Natural killer cell (primary cell): ENCODE measurements at regions not wholly inside any gene's neighbourhood (a gene's known extent, or its start where the extent isn't known, plus 50 kb on each side); places are given as distances from the start of the nearest gene placed in this dataset.
"Not testable (repeated sequence)": the region's sequence is repeated elsewhere in the genome, so short reads cannot be mapped to it uniquely, and the experiment has no call there.

ENCODE experiments used
- ATAC-seq, 3 donors: fragments of 150-1000 bp in 2 of 3; fragments of 200-7000 bp in 1 of 3; cut with Tn5 transposase; 1 replicate in 1 of 3; 2 replicates in 2 of 3; pipeline ENCODE4 v1.10.0; 2021; ENCODE audit warnings: mild to moderate bottlenecking in 2 of 3, moderate library complexity in 2 of 3
- DNase-seq, 2 donors: peaks; one replicate each; pipeline versions ENCODE4 v3.0.0 to v3.0.0-alpha.2; 2013 to 2021; ENCODE audit warnings: mixed read lengths in 1 of 2
- H3K27ac ChIP-seq: one replicate; pipeline ENCODE4 v1.5.1; 2013; ENCODE audit warnings: mild to moderate bottlenecking, low read length
- H3K27me3 ChIP-seq: one replicate; pipeline ENCODE4 v1.6.1; 2013; ENCODE audit warnings: low read length; ENCODE audit not compliant: control insufficient read depth, insufficient read depth
- H3K36me3 ChIP-seq: one replicate; pipeline ENCODE4 v1.6.1; 2013; ENCODE audit warnings: low read length; ENCODE audit not compliant: control insufficient read depth, insufficient read depth
- H3K4me1 ChIP-seq: one replicate; pipeline ENCODE4 v1.6.1; 2013; ENCODE audit warnings: low read length; ENCODE audit not compliant: control insufficient read depth, insufficient read depth
- H3K4me3 ChIP-seq: one replicate; pipeline ENCODE4 v1.5.1; 2013; ENCODE audit warnings: low read length
- H3K9me3 ChIP-seq: one replicate; pipeline ENCODE4 v1.6.1; 2013; ENCODE audit warnings: low read length; ENCODE audit not compliant: control insufficient read depth, insufficient read depth
- H3K27ac Mint-ChIP-seq, 2 donors: one replicate each; pipeline ENCODE4 v1.8.0; 2022; ENCODE audit warnings: mild to moderate bottlenecking in 2 of 2, mixed read lengths in 2 of 2, moderate library complexity in 1 of 2
- H3K27me3 Mint-ChIP-seq, 2 donors: one replicate each; pipeline ENCODE4 v1.8.0; 2022; ENCODE audit warnings: low read depth in 2 of 2, mixed read lengths in 2 of 2
- H3K36me3 Mint-ChIP-seq: one replicate; pipeline ENCODE4 v1.8.0; 2022; ENCODE audit warnings: mixed read lengths
- H3K4me1 Mint-ChIP-seq, 2 donors: one replicate each; pipeline ENCODE4 v1.8.0; 2022; ENCODE audit warnings: mixed read lengths in 2 of 2
- H3K4me3 Mint-ChIP-seq: one replicate; pipeline ENCODE4 v1.8.0; 2022; ENCODE audit warnings: mild to moderate bottlenecking, moderate library complexity, mixed read lengths
- H3K9me3 Mint-ChIP-seq, 2 donors: one replicate each; pipeline ENCODE4 v1.8.0; 2022; ENCODE audit warnings: mixed read lengths in 2 of 2
- WGBS: methylation state at CpG from one replicate; pipeline ENCODE4 v1.1.7; 2013; ENCODE audit warnings: missing lambda C conversion rate; ENCODE audit not compliant: insufficient coverage; 5-methylcytosine and 5-hydroxymethylcytosine counted together
- intact Hi-C: fragments of 100-400 bp; cut with micrococcal nuclease; formaldehyde crosslinking; loops from one replicate; pipeline ENCODE4 v1.14.2; 2022
- TF ChIP-seq, protein P1 (sequence below): fragments of 200-600 bp; IDR thresholded peaks from one replicate; pipeline ENCODE4 v1.8.0; 2022; ENCODE audit warnings: antibody characterized with exemption

DNA sequence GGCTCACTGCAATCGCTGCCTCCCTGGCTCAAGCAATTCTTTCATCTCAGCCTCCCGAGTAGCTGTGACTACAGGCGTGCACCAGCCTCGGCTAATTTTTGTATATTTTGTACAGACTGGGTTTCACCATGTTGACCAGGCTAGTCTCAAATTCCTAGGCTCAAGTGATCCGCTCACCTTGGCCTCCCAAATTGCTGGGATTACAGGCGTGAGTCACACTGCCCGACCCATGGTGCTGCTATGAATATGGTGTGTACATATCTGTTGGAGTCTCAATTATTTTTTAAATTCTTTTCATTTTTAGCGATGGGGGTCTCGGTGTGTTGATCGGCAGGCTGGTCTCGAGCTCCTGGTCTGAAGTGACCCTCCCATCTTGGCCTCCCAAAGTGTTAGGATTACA lies 78.0 kb upstream of the PRKX start:
- no peak for DNase-seq
- Histone ChIP-seq H3K4me3 (no peak overlapping the region), H3K27me3 (no peaks in the 10 kb centered on the region), H3K27ac (no peak overlapping the region), H3K9me3 (no peaks in the 10 kb centered on the region), H3K4me1 (peaks cover 4% of the 10 kb centered on the region), H3K36me3 (no peaks in the 10 kb centered on the region)
- TF ChIP-seq, protein P1, sequence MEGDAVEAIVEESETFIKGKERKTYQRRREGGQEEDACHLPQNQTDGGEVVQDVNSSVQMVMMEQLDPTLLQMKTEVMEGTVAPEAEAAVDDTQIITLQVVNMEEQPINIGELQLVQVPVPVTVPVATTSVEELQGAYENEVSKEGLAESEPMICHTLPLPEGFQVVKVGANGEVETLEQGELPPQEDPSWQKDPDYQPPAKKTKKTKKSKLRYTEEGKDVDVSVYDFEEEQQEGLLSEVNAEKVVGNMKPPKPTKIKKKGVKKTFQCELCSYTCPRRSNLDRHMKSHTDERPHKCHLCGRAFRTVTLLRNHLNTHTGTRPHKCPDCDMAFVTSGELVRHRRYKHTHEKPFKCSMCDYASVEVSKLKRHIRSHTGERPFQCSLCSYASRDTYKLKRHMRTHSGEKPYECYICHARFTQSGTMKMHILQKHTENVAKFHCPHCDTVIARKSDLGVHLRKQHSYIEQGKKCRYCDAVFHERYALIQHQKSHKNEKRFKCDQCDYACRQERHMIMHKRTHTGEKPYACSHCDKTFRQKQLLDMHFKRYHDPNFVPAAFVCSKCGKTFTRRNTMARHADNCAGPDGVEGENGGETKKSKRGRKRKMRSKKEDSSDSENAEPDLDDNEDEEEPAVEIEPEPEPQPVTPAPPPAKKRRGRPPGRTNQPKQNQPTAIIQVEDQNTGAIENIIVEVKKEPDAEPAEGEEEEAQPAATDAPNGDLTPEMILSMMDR, result no peak
- WGBS, result 96% methylated on average over 10 of the region's 11 CpGs
- Mint-ChIP-seq H3K36me3 (no peaks in the 10 kb centered on the region), H3K27ac (no peak overlapping the region), H3K4me3 (no peak overlapping the region), H3K27me3 (peaks cover 3 to 19% of the 10 kb centered on the region in 2 donors), H3K4me1 (peaks cover 4 to 19% of the 10 kb centered on the region in 2 donors), H3K9me3 (no peaks in the 10 kb centered on the region)
- intact Hi-C loops, result no loop called here
- no peak for ATAC-seq

DNA sequence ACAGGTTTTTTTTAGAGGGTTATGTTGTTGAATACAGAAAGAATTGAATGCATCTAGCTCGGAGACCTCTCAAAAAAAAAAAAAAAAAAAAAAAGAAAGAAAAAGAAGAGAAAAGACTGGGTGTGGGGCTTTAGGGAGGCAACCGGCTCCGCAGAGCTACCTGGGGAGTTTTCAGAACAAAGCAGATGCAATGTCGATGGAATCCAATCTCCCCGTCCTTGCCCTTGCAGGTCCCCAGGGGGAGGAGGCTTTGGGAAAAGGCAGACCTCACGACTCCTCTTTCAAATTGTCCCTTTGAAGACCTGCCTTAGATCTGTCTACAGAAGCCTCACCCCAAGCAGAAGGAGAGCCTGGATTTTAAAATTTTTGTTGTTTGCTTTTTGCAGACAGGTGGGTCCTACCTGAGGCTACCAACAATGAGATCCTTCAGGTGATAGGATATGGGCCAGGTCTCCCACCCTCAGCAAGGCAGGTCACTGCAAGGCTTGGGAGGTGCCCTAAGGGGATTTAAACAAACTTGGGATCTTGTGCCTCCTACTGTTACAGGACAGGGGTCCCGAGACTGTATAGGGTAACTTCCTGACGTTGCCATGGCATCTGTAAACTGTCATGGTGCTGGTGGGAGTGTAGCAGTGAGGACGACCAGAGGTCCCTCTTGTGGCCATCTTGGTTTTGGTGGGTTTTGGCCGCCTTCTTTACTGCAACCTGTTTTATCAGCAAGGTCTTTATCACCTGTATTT lies 75.2 kb upstream of the PRKX start:
- TF ChIP-seq, protein P1, result peak; percentile 15
- no peak overlapping the region for H3K27ac Mint-ChIP-seq
- peak in 1 of 3 donors; percentile 55 for ATAC-seq

DNA sequence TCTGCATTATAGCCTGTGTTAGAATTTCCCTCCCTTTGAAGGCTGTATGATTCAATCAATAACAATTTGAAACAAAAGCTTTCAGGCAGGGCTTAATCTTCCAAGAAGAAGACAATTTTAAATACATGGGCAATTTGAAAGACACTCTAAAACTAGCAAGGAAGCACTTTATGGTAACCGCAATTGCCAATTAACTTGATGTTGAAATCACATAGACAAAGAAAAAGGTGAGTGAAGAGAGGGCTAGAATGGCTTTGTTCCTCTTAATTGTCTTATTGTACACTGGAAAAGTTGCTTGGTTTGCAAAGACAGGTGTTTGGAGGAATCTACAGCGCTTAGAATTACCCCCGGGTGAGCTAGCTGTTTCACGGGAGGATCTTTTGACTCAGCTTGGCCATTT lies 74.4 kb upstream of the PRKX start:
- H3K4me3 ChIP-seq, result no peak overlapping the region
- intact Hi-C loops, result loop anchor here (10.0 kb wide), 1 partner anchor 133 kb away; no protein-coding TSS in a partner anchor
- TF ChIP-seq, protein P1, result no peak
- no peaks in the 10 kb centered on the region for H3K9me3 Mint-ChIP-seq
- H3K36me3 Mint-ChIP-seq, result no peaks in the 10 kb centered on the region
- no peak overlapping the region for H3K4me3 Mint-ChIP-seq
- 85% methylated on average over 4 of the region's 4 CpGs for WGBS
- no peak overlapping the region for H3K27ac Mint-ChIP-seq
- peaks cover 4% of the 10 kb centered on the region for H3K4me1 ChIP-seq
- DNase-seq (no peak), ATAC-seq (no peak)
- H3K9me3 ChIP-seq, result no peaks in the 10 kb centered on the region
- H3K27me3 Mint-ChIP-seq, result no peaks in the 10 kb centered on the region
- H3K4me1 Mint-ChIP-seq, result peaks cover 4 to 25% of the 10 kb centered on the region in 2 donors
- no peaks in the 10 kb centered on the region for H3K27me3 ChIP-seq
- H3K27ac ChIP-seq, result no peak overlapping the region
- no peaks in the 10 kb centered on the region for H3K36me3 ChIP-seq

More for the DNA sequence above, 75.2 kb upstream of the PRKX start:
- Histone ChIP-seq H3K27ac (no peak overlapping the region), H3K27me3 (no peaks in the 10 kb centered on the region), H3K4me1 (peaks cover 4% of the 10 kb centered on the region), H3K4me3 (no peak overlapping the region), H3K36me3 (no peaks in the 10 kb centered on the region), H3K9me3 (no peaks in the 10 kb centered on the region)
- Mint-ChIP-seq H3K9me3 (no peaks in the 10 kb centered on the region), H3K27me3 (no peaks in the 10 kb centered on the region), H3K36me3 (no peaks in the 10 kb centered on the region), H3K4me1 (peaks cover 4 to 25% of the 10 kb centered on the region in 2 donors), H3K4me3 (no peak overlapping the region)
- WGBS, result 42% methylated on average over 8 of the region's 10 CpGs
- intact Hi-C loops, result loop anchor here (10.0 kb wide), 1 partner anchor 134 kb away; no protein-coding TSS in a partner anchor
- peak in 1 of 2 donors; percentile 29 for DNase-seq

DNA sequence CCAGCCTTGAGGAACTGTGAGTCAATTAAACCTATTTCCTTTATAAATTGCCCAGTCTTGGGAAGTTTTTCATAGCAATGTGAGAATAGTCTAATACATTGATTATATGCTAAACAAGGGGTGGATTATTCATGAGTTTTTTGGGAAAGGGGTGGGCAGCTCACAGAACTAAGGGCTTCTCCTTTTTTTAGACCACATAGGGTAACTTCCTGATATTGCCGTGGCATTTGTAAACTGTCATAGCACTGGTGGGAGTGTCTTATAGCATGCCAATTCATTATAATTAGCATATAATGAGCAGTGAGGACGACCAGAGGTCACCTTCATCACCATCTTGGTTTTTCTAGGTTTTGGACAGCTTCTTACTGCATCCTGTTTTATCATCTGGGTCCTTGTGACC lies 72.4 kb upstream of the PRKX start:
- not testable (repeated sequence) for H3K27ac Mint-ChIP-seq, H3K36me3 ChIP-seq, H3K4me3 ChIP-seq, H3K4me3 Mint-ChIP-seq, H3K36me3 Mint-ChIP-seq, H3K27me3 ChIP-seq, H3K4me1 ChIP-seq, H3K27ac ChIP-seq, H3K9me3 ChIP-seq, H3K9me3 Mint-ChIP-seq, H3K27me3 Mint-ChIP-seq, DNase-seq
- peaks cover 4 to 32% of the 10 kb centered on the region in 2 donors for H3K4me1 Mint-ChIP-seq
- WGBS, result 17% methylated on average over 1 of the region's 2 CpGs
- peak in 1 of 3 donors; percentile 30 for ATAC-seq
- intact Hi-C loops, result loop anchor here (10.0 kb wide), 1 partner anchor 131 kb away; no protein-coding TSS in a partner anchor
